SW 1271 (cell line): ENCODE measurements at regions not wholly inside any gene's neighbourhood (a gene's known extent, or its start where the extent isn't known, plus 50 kb on each side); places are given as distances from the start of the nearest gene placed in this dataset.
"Not testable (repeated sequence)": the region's sequence is repeated elsewhere in the genome, so short reads cannot be mapped to it uniquely, and the experiment has no call there.

Experiments used
- DNase-seq, 2 experiments: peaks; one replicate each; lab custom pipeline; 2025; lab: John Stamatoyannopoulos, UW

DNA sequence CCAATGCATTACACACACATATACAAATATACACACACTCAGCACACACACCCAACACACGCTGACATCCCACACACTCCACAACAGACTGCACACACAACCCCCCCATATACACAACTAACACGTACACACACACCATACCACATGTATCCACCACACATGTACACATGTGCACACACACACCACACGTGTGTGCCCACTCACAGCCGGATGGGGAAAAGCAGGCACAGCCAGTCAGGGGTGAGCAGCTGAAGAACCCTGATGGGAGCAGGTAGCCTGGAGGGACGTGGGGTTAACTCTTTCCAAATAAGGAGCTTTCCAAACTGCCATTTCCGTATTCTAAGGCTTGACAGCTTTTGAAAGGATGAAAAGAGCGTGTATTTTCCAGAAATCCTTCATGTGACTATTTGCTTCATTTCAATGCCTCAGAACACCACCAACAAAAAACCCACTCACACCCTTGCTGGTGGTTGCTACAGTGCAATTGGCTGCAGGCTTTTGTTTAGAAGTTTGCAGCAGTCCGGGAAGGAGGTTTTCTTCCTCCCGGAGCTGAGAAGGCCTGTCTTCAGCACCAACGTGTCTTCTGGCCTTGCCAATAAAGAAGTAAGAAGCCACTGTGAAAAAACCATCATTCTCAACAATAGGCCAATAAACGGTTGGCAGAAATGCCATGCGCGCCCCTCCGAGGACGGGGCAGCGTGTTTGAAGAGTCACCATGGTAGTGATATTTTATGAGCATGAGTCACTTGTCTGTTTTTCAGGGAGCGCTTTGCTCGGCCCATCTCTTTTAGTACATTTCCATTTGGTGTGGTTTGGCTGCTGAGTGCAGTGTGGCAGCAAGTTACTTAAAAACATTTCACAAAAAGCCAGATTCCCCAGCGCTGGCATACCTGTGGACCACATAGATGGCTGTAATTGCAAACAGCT, 131.3 kb upstream of the GMDS start:
- no peak for DNase-seq

GRCh38 chr6:2375443-2375842, 130.0 kb upstream of the GMDS start:
- no peak for DNase-seq

- no peak for DNase-seq
Measured at GRCh38 chr6:2369606-2370005, 124.2 kb upstream of the GMDS start.

- DNase-seq = no peak
Measured at GRCh38 chr6:2363211-2363610, 117.8 kb upstream of the GMDS start.

DNA sequence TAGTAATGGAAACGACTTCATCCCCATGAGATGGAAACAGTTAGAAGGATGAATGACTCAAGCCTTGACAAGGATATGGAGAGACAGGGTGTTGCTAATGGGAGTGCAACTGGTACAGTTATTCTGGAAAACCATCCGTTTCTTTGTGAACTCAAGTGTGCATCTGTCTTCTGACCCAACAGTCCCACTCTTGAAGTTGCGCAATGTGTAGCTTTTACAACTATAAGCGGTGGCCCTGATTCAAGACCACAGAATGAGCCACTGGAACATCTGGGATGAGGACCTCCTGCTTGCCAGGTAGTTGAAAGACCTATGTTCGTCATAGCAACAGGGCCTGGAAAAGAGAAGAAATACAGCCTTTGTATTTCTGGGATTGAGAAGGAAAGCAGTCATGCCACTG, 115.8 kb upstream of the GMDS start:
- DNase-seq = no peak

DNA sequence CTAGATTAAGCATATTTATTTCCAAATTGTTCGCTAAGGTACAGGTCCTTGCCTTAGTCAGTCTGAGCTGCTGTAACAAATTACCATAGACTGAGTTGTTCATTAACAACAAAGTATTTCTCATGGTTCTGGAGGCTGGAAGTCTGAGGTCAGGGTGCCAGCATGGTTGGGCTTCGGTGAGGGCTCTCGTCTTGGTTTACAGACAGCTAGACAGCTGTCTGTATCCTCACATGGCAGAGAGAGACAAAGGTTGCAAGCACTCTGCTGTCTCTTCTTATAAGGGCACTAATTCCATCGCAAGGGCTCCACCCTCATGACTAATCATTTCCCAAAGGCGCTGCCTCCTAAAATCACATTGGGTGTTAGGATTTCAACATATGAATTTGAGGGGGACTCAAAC, 115.3 kb upstream of the GMDS start:
- no peak for DNase-seq

- DNase-seq = no peak
Measured at GRCh38 chr6:2360126-2360525, 114.7 kb upstream of the GMDS start.

DNA sequence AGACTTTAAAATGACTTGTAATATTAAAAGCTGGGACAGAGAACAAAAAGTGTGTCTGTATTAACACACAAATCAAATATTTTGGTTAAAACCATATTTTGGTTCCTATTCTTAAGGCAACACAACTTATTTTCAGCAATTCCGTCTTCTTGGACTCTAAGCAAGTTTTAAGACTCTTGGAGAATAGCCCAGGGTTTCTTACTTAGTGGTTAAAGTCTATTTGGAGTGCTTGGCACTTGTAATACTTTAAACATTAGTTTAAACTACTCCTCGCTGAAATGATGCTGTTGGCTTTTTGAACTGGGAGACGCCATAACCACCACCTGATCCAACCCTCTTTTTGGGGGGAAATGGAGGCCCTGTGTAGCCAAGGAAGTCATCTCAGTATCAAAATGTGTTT, 109.7 kb upstream of the GMDS start:
- no peak for DNase-seq

DNA sequence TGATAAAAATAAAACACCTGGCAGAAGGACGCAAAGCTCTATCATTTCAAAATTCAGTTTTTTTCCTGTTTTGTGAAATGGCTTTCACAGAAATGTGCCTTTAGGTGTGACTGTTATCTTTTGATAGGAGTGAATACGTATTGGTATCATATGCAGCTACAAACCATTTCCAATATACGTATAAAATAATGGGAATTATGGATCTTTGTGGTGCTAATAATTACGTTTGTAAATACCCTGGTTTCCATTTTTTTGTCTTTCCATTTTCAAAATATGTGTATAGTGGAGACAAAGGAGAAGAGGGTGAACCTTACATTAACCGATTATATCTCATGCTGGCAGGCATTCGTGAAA, 108.7 kb upstream of the GMDS start:
- DNase-seq = no peak

DNA sequence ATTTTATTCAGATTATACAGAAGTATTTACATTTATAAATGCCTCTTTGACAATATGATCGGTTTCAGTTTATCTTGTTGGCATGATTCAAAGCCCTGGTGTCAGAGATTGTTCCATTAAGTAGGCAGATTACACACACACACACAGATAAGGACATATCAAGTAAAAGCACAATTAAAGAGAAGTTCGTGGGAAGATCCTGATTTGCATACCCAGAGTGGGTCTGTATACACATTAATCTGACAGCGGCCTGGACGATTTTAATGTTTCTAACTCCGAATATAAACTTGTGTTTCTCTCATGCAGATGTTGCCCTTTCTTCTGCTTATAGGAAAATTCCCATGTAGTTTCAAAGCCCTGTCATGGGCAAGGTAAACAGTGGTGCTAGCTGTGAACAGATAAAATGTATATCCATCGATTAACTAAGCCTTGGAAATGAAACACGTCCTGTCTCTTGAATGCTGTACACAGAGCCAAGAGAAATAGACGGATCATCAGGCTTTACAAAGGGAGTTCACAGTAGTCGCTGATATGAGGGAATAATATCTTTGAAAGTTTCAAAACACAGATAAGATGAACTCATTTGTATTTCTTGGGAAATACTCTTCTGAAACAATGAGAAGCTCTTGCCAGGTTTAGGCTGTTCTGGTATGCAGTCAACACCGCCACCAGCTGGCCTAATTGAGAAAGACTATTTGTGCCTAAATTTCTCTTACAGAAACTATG, 108.2 kb upstream of the GMDS start:
- DNase-seq = peak in 1 of 2 experiments; percentile 52

GRCh38 chr6:2351807-2352431, 106.5 kb upstream of the GMDS start:
- DNase-seq = no peak

GRCh38 chr6:2351090-2351489, 105.7 kb upstream of the GMDS start:
- DNase-seq = no peak

DNA sequence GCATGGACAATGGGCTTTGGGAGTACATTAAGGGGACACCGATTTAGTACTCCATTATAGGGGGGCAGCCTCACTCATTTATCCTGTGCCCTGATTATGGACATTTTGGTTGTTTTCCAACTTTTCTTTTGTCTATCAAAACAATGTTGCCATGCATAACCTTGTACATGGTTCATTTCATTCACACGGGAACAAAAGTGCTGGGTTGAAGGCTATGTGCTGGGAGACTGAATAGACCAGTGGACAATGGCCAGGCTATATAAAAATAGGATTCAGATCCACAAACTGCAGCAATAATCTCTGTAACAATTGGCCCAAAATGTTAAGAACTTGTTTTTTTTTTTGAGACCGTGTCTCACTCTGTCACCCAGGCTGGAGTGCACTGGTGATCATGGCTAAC, 100.7 kb upstream of the GMDS start:
- no peak for DNase-seq

DNA sequence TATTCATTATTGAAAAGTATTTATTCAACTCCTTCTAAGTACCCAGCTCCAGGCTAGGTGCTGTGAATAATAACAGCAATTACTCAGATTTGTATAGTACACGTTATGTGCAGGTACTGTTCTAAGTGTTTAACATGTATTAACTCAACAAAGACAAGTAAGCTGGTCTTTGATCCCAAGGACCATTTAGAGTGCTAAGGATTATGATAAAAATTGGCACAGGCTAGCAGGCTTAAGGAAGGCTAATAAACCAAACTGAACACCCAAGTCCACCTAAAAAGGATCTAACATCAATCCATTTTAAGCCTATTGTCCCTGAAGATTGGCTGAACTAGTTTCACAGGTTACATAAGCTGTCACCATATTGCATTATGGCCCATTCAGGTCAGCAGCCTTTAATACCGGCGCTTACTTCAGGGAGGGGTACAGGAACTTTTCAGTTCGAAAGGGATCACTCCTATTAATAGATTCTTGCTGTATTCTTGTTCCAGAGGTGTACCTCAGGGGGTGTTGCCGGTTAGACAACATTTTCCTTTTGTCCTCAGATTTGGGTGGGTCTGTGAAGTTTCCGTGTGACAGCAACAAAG, 99.0 kb upstream of the GMDS start:
- DNase-seq = no peak

GRCh38 chr6:2327591-2327990, 82.2 kb upstream of the GMDS start:
- no peak for DNase-seq

GRCh38 chr6:2324166-2324953, 79.0 kb upstream of the GMDS start:
- DNase-seq = no peak

DNA sequence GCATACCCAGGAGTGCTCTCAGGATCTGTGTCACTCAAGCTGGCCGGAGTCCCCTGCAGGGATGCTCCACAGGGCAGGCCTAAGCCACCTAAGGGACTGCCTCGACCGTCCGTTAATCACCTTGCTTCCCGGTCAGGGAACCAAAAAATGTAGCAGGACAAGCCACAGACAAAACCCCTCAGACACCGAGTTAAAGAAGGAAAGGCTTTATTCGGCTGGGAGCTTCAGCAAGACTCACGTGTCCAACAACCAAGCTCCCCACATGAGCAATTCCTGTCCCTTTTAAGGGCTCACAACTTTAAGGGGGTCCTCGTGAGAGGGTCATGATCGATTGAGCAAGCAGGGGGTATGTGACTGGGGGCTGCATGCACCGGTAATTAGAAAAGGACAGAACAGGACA, 72.1 kb upstream of the GMDS start:
- DNase-seq = not testable (repeated sequence)

DNA sequence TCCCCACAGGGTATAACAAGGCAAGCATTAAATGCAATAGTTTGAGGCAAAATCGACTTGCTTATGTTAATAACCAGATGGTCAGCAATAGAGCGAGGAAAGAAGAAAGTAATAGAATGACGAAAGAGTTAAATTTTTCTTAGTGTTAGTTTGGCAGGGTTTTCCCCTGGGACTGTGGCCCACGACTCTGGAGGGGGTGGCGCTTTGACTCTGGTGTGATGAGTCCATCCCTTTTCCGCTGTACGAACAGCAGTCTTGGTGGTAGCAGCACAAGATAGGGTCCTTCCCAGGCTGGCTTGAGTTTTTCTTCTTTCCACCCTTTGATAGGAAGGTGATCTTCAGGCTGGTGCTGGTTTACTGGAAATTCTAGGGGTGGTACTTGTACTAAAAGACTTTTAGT, 69.2 kb upstream of the GMDS start:
- no peak for DNase-seq

DNA sequence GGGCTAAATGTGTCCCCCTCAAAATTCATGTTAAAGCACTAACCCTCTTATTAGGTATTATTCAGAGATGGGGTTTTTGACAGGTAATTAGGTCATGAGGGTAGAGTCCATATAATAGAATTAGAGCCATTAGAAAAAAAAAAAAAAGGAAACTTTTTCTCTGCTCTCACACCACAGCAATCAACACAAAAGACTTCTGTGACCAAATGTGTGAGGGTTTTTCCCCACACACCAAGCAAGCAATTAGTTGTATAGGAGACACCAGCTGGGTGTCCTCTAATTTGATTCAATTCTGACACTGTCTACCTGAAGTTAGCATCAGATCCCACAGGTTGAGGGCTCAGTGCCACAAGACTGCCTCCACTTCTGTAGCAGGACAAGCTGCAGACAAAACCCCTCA, 64.6 kb upstream of the GMDS start:
- DNase-seq = no peak

DNA sequence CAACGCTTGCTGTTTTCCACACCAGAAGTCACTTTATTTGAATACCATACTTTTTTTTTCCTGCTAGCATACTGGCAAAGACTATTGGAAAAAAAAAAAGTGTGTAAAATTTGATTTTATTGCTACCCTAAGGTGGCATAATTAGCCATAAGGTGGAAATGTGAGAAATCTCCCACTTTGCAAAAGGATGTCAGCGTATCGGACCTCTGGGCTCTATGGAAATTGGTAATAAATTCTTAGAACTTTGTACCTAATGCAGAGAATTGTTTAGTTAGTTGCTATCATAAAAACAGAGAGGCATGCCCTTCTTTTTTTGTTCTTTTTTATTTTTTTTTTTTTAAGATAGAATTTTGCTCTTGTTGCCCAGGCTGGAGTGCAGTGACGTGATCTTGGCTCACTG, 63.7 kb upstream of the GMDS start:
- no peak for DNase-seq

GRCh38 chr6:2307799-2308198, 62.4 kb upstream of the GMDS start:
- no peak for DNase-seq

DNA sequence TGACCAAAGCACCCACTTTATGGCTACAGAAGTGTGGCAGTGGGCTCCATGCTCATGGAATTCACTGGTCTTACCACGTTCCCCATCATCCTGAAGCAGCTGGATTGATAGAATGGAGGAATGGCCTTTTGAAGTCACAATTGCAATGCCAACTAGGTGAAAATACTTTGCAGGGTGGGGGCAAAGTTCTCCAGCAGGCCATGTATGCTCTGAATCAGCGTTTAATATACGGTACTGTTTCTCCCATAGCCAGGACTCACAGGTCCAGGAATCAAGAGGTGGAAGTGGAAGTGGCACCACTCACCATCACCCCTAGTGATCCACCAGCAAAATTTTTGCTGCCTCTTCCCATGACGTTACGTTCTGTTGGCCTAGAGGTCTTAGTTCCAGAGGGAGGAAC, 60.5 kb upstream of the GMDS start:
- DNase-seq = no peak
